HL-60 (cell line): ENCODE measurements at regions not wholly inside any gene's neighbourhood (a gene's known extent, or its start where the extent isn't known, plus 50 kb on each side); places are given as distances from the start of the nearest gene placed in this dataset.

Experiments
- CTCF ChIP-seq: IDR thresholded peaks from one replicate; pipeline ENCODE4 v1.5.1; 2011; ENCODE audit warnings: low read length, control low read depth, inconsistent platforms; ENCODE audit not compliant: insufficient read depth
- POLR2AphosphoS5 ChIP-seq: IDR thresholded peaks from 2 replicates; pipeline ENCODE4 v1.6.1; 2012; ENCODE audit warnings: low read depth
- REST ChIP-seq: IDR thresholded peaks from 2 replicates; pipeline ENCODE4 v1.6.1; 2012; ENCODE audit warnings: low read depth; ENCODE audit not compliant: insufficient replicate concordance
- SPI1 ChIP-seq: IDR thresholded peaks from 2 replicates; pipeline ENCODE4 v1.6.1; 2012; ENCODE audit warnings: low read depth, mild to moderate bottlenecking, borderline replicate concordance

- TF ChIP-seq CTCF (no peak), POLR2AphosphoS5 (no peak), REST (no peak), SPI1 (no peak)
Measured at GRCh38 chr11:24312464-24313238, 184.2 kb upstream of the LUZP2 start.
